Motor neuron (in vitro differentiated cells): ENCODE measurements at regions not wholly inside any gene's neighbourhood (a gene's known extent, or its start where the extent isn't known, plus 50 kb on each side); places are given as distances from the start of the nearest gene placed in this dataset.
A peak's percentile ranks its signal among the peaks of the same experiment; 100 is the strongest.

ENCODE experiments used
- ATAC-seq, 8 experiments: fragments of 200-7000 bp; cut with Tn5 transposase; replicated peaks in 6 of 8; 2 replicates each; pipeline ENCODE4 v1.8.0; 2021; ENCODE audit warnings: mild to moderate bottlenecking in 8 of 8, moderate library complexity in 8 of 8
- H3K27ac ChIP-seq, 2 donors: fragments of 250-450 bp; sonication (Bioruptor Pico); 2 replicates each; pipeline ENCODE4 v1.9.0; 2021; ENCODE audit warnings: antibody characterized with exemption in 2 of 2, mild to moderate bottlenecking in 2 of 2, moderate library complexity in 1 of 2
- H3K4me1 ChIP-seq, 2 donors: fragments of 250-450 bp; sonication (Bioruptor Pico); replicated peaks in 1 of 2; 2 replicates each; pipeline ENCODE4 v1.6.1; 2021; ENCODE audit warnings: antibody characterized with exemption in 2 of 2, mild to moderate bottlenecking in 2 of 2, moderate library complexity in 1 of 2
- H3K4me3 ChIP-seq, 5 donors: fragments of 250-450 bp; sonication (Bioruptor Pico); 2 replicates each; pipeline ENCODE4 v1.9.0; 2021; ENCODE audit warnings: antibody characterized with exemption in 5 of 5, mild to moderate bottlenecking in 5 of 5, moderate library complexity in 4 of 5
- WGBS, 10 experiments: fragments of 450-650 bp; shearing (Covaris generic); methylation state at CpG; one replicate each; pipeline ENCODE4 v1.0.0; 2022; 5-methylcytosine and 5-hydroxymethylcytosine counted together
- in situ Hi-C, 9 experiments: fragments of 400-800 bp; cut with MboI; loops; one replicate each; pipeline ENCODE4 v1.15.0; 2021; ENCODE audit warnings: low sequenced_read_pairs in 9 of 9, low pct_unique_long_range_greater_than_20kb in 2 of 9; ENCODE audit not compliant: unreplicated experiment in 9 of 9

DNA sequence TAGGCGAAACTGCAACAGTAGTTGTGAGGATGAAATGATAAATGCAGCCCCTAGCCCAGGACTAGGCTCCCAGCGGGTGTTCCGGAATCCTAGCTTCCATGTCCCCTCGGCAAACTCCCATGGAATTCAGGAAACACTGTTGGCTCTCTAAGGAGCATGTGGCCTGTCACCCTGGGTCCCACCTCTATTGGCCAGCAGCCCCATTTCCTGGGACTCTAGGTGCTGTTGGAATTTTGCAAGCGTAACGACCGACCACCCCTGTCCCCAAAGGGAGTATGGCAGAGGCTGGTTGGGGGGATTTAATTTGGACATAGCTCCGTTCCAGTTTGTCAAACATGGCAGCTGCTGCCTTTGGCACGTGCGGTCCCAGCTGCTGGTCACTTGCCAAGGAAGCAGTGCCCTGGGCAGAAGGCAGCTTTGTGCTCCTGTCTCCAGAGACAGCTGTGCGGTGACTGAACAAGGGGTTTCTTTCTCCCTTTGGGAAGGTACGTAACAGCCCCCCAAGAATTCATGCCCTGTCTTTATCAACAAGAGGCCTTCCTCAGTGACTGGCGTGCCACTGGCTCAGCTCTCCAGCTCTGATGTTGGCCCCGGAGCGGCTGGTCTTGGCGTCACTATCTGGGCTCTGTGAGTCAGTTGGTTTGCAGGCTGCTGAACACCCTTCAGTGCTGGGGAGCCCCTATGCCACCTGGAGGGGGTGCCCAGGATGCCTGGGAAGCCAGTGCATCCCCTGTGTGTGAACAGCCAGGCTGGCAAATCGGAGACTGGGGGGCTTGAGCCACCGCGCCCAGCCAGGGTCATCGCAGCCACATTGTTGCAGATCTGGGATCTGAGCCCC, 235.2 kb upstream of the TNRC6C start:
- ATAC-seq: no peak
- Histone ChIP-seq H3K4me1 (peaks cover 27 to 31% of the 10 kb centered on the region in 2 donors), H3K27ac (no peak overlapping the region), H3K4me3 (no peak overlapping the region)
- WGBS, 10 experiments: 64 to 91% (median 89%) methylated on average over 1 to 15 of the region's 20 CpGs; no CpG with 5 or more reads in 5 of the 10 experiments
- in situ Hi-C loops: no loop called here

DNA sequence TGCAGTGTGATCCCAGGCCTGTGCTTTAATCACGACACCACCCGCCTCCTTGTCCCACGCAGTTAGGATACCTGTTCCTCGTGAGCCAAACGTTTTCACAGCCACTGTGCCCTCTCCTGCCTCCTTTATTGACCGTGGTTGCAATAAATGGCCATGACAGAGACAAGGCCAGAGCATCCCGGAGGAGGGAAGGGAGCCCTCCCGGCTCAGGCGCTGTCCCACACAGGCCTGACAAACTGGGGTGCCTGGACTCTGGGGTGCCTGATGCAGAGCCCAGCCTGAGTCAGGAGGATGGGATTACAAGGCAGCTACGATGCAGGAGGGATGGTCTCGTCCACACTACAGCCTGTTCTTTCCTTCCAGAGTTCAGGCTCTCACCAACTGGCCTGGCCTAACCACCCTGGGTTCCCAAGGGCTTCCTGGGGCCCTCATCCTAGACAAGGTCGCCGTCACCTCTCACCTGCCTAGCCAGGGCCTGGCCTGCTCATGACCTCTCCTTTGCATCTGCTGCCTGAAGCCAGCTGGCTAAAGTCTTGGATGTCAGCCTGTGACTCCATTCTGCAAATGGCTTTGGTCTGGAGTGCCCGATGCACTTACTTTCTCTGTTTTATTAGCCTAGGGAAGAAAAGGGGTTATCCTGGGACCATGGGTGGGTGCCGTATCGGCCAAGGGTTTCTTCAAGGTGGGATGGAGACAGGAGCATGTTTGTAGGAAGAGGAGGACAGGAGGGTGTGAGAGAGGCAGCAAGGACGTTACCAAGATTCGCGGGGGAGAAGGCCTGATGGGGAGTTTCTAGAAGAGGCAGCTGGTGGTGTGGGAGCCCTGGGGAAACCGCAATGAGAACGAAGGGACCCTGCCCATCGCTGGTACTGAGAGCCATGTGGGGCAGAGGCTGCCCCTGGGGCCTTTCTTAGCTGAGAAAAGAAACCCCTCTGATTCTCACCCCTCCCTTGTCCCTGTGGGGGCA, 234.3 kb upstream of the TNRC6C start:
- no peak overlapping the region for H3K4me3 ChIP-seq
- 11 to 100% (median 72%) methylated on average over 1 to 10 of the region's 22 CpGs; no CpG with 5 or more reads in 2 of the 10 experiments for WGBS, 10 experiments
- in situ Hi-C loops: no loop called here
- ATAC-seq: no peak
- H3K27ac ChIP-seq: no peak overlapping the region
- H3K4me1 ChIP-seq: peaks cover 28 to 32% of the 10 kb centered on the region in 2 donors

DNA sequence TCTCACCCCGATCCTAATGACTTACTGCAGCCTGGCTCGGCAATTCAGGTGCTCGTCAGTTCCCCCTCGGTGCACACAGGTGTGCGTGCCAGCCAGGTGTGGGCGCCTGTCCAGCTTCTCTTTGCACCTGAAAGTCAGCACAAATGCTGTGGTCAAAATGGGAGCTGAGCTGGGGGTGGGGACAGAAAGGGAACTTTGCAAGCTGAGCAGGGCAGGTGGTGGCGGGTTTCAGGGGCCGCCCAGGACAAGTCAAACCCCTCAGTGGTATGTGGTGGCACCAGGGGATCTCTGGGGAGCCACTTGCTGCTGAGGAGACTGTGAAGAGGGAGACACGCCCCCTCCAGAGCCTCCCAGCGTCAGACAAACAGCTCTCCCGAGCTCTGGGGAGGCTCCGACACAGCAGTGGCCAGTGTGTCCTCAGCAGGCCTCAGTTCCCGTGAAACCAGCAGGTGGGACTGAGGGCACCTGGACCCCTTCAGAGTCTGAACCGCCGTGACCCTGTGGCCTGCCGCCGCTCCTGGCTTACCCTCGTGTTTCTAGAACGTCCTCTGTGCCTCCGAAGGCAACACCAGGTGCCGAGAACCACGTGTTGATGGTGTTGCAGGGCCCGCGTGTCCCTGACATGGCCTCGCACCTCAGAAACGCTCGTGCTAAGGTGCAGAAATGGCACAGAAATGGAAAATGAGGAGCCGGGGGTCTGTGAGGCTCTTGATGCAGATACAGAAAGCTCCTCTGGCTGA, 233.5 kb upstream of the TNRC6C start:
- Histone ChIP-seq H3K4me3 (no peak overlapping the region), H3K4me1 (peaks cover 28 to 32% of the 10 kb centered on the region in 2 donors), H3K27ac (no peak overlapping the region)
- in situ Hi-C loops: no loop called here
- no peak for ATAC-seq
- 73 to 96% (median 94%) methylated on average over 3 to 15 of the region's 28 CpGs; no CpG with 5 or more reads in 4 of the 10 experiments for WGBS, 10 experiments

DNA sequence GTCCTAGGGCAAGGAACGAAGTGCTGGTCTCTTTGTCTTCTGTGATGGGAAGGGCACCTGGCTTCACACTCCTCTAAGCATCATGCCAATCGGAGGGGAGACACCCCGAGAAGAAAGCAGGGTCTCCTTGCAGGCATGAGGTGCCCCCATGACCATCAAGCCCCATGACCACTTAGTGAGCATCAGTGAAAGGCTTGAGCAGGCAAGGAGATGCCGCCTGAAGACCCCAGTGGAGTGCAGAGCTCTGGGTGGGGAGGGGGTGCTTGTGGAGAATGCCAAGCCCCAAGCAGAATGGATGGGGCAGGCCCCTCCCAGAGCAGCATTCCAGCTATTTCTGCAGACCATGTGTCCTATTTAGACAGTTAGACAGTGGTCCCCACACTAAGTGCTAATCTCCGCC, 232.7 kb upstream of the TNRC6C start:
- no peak overlapping the region for H3K4me3 ChIP-seq
- in situ Hi-C loops: no loop called here
- 20 to 100% (median 94%) methylated on average over 1 to 5 of the region's 5 CpGs; no CpG with 5 or more reads in 5 of the 10 experiments for WGBS, 10 experiments
- no peak for ATAC-seq
- H3K27ac ChIP-seq: no peak overlapping the region
- H3K4me1 ChIP-seq: peaks cover 28 to 32% of the 10 kb centered on the region in 2 donors

DNA sequence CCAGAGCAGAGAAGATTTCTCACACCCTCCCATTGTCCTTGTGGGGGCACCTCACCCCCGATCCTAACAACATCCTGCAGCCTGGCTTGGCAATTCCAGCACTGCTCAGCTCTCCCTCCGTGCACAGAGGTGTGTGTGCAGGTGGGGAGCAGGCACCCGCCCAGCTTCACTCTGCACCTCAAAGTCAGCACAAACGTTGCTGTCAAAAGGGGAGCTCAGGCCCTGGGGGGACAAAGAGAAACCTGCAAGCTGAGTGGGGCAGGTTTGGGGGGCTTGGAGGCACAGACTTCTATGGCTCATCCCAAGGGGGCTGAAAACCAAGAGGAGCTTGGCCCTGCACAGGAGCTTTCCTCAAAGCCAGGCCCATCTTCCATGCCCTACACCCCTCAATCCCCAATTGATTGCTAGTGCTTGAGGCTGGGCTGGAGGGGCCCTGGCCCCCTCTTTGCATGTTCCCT, 231.9 kb upstream of the TNRC6C start:
- peak in 4 of 8 experiments; percentile 9 to 33 (median 29) for ATAC-seq
- peaks cover 28 to 32% of the 10 kb centered on the region in 2 donors for H3K4me1 ChIP-seq
- WGBS, 10 experiments: 60 to 100% (median 92%) methylated on average over 1 to 2 of the region's 4 CpGs; no CpG with 5 or more reads in 6 of the 10 experiments
- H3K4me3 ChIP-seq: no peak overlapping the region
- in situ Hi-C loops: no loop called here
- no peak overlapping the region for H3K27ac ChIP-seq

DNA sequence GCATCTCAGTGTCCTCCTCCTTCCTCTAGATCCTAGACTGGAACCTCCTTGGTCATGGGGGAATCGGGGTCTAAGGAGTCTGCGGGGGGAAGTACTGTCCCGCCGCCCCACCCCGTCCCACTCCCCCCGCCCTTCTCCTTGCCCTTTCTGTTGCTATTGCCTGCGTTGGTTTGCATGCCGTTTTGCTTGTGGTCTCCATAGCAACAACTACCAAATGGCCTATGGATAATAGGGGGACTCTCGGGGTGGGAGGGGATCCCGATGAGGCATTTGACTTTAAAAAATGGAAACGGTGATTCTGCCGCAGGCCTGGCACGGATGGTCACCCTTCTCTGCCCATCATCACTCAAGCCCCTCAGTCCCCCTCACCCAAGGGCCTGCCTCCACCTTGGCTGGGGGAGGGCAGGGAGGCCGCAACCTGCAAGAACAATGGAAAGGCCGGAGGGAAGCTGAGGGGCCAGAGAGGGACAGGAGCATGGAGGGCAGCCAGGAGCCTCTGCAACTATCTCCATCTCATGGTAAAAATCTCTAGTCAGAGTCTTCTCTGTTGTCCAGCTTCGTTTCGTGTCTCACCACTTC, 231.4 kb upstream of the TNRC6C start:
- H3K27ac ChIP-seq: peak overlapping the region in 1 of 2 donors; percentile 22
- H3K4me3 ChIP-seq: no peak overlapping the region
- WGBS, 10 experiments: 0 to 42% (median 38%) methylated on average over 1 to 3 of the region's 17 CpGs; no CpG with 5 or more reads in 7 of the 10 experiments
- in situ Hi-C loops: no loop called here
- ATAC-seq: peak in 5 of 8 experiments; percentile 56 to 75 (median 60)
- peaks cover 28 to 32% of the 10 kb centered on the region in 2 donors for H3K4me1 ChIP-seq

DNA sequence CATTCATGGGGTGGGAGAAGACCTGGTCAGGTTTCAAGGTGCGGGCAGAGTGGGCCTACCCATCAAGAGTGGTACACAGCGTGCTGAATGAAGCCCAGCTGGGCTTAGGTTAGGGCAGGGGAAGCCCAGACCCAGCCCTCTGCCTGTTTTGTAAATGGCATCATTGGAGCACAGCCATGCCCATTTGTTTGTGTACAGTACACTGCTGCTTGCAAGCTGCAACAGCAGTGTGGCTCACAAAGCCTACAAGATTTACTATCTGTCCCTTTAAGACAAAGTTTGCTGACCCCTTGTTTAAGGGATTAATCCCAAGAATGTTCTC, 230.1 kb upstream of the TNRC6C start:
- in situ Hi-C loops: no loop called here
- Histone ChIP-seq H3K4me3 (no peak overlapping the region), H3K27ac (no peak overlapping the region), H3K4me1 (peaks cover 28 to 32% of the 10 kb centered on the region in 2 donors)
- WGBS, 10 experiments: 67 to 100% (median 100%) methylated on average over 1 to 2 of the region's 2 CpGs; no CpG with 5 or more reads in 5 of the 10 experiments
- ATAC-seq: peak in 1 of 8 experiments; percentile 47

DNA sequence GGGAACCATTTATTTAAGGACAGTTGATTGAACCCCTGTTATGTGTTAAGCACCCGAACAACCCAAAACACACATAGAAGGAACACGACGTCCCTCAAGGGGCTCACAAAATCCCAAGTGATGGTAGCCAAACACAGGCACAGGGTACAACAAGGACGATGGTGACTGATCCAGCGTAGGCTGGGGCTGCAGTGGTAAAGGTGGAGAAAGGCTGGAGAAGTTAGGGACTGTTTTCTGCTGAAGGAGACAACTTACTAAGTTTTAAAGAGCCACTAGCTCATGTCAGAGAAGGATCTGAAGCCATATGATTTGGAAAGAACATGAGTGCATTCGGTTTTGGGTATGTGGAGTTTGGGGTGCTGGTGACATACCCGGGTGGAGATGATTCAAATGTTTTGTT, 229.6 kb upstream of the TNRC6C start:
- H3K4me3 ChIP-seq: no peak overlapping the region
- peaks cover 31 to 34% of the 10 kb centered on the region in 2 donors for H3K4me1 ChIP-seq
- 50 to 100% (median 79%) methylated on average over 1 to 7 of the region's 7 CpGs; no CpG with 5 or more reads in 1 of the 10 experiments for WGBS, 10 experiments
- in situ Hi-C loops: no loop called here
- ATAC-seq: no peak
- no peak overlapping the region for H3K27ac ChIP-seq

DNA sequence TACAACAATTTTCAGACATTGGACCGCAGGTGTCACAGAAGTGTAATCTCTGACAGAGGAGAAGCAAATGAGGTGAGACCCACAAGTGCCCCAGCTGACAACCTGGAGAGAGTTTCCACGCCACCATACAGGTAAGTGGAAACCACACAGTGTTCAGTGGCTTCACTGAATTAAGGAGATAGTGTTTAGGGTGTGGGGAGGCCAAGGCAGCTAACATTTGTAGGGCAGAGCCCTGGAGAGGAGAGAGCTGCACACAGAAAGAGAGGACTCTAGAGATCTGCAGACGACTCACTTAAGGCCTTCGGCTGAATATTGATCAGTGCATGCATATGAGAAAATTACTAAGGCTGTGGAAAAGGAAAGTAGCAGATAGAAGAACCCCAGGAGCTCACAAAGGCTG, 228.9 kb upstream of the TNRC6C start:
- no peak for ATAC-seq
- 62 to 96% (median 93%) methylated on average over 1 to 4 of the region's 4 CpGs; no CpG with 5 or more reads in 4 of the 10 experiments for WGBS, 10 experiments

DNA sequence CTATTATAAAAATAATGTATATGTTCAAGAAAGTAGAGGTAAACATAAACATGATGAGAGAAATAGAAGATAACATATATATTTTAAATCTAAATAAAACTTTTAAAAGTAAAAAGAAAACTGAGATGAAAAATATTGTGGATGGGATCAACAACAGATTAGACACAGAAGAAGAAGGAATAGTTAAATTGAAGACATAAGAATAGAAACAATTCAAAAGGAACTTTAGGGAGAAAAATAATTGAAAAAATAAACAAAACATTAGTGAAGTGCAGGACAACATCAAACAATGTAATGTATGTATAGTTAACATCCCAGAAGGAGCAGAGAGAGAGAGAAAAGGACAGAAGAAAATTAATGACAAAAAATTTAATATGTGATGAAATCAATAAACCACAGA, 228.1 kb upstream of the TNRC6C start:
- H3K4me3 ChIP-seq: no peak overlapping the region
- peaks cover 41 to 44% of the 10 kb centered on the region in 2 donors for H3K4me1 ChIP-seq
- ATAC-seq: no peak
- no peak overlapping the region for H3K27ac ChIP-seq
- in situ Hi-C loops: no loop called here

More for the DNA sequence above, 228.9 kb upstream of the TNRC6C start:
- in situ Hi-C loops: no loop called here
- no peak overlapping the region for H3K4me3 ChIP-seq
- H3K27ac ChIP-seq: no peak overlapping the region
- peaks cover 33 to 36% of the 10 kb centered on the region in 2 donors for H3K4me1 ChIP-seq

DNA sequence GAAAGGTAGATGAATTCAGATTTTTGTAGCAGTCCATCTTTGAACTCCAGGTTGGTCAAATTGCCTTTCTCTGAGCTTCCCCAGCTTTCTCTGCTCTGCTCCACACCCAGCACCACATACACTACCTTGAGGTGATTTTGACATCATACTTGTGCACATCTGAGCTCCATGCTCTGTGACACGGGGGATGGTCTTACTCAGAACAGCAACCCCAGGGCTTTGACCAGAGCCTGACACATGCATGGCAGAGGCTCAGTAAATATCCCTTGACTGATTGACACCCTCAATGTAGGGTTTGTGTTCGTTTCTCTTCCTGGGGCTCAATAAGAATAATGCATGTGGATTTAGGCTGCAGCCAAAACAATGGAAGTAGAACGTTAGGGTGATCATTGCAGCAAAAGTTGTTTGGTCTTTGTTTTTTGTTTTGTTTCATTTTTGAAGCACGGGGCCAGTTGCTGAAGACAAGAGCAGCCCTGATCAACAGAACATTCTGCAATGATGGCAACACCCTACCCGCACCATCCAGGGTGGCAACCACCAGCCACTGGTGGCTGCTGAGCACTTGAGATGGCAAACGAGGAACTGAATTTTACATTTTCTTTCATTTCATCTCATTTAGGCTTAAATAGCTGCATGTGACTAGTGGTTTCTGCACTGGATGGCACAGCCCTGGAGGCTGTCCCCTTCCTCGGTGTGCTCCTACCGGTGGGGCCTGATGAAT, 224.8 kb upstream of the TNRC6C start:
- WGBS, 10 experiments: 13 to 100% (median 60%) methylated on average over 1 to 7 of the region's 8 CpGs; no CpG with 5 or more reads in 2 of the 10 experiments
- peak overlapping the region in 1 of 2 donors; percentile 34 for H3K27ac ChIP-seq

More for the DNA sequence above, 224.8 kb upstream of the TNRC6C start:
- Histone ChIP-seq H3K4me1 (peaks cover 40 to 45% of the 10 kb centered on the region in 2 donors), H3K4me3 (no peak overlapping the region)
- ATAC-seq: no peak
- in situ Hi-C loops: no loop called here
